Prostate gland (tissue), 2 donors: ENCODE measurements at regions not wholly inside any gene's neighbourhood (a gene's known extent, or its start where the extent isn't known, plus 50 kb on each side); places are given as distances from the start of the nearest gene placed in this dataset.

Experiments used
- DNase-seq: peaks from one replicate; pipeline ENCODE4 v3.0.0-alpha.2; 2019; ENCODE audit warnings: low spot score
- H3K27ac ChIP-seq, 2 donors: fragments of 200-600 bp; sonication (generic); 2 replicates each; pipeline ENCODE4 v1.5.1; 2017 to 2019
- H3K27me3 ChIP-seq: fragments of 200-600 bp; sonication (generic); replicated peaks from 2 replicates; pipeline ENCODE4 v1.5.1; 2019; ENCODE audit not compliant: insufficient read depth
- H3K36me3 ChIP-seq, 2 donors: fragments of 200-600 bp; sonication (generic); 1 replicate in 1 of 2; 2 replicates in 1 of 2; pipeline versions ENCODE4 v1.5.1 to v1.8.1; 2017 to 2019
- H3K4me1 ChIP-seq: fragments of 200-600 bp; sonication (generic); replicated peaks from 2 replicates; pipeline ENCODE4 v1.5.1; 2019
- H3K4me3 ChIP-seq, 2 donors: fragments of 200-600 bp; sonication (generic); 2 replicates each; pipeline ENCODE4 v1.5.1; 2017 to 2019
- H3K9me3 ChIP-seq: fragments of 200-600 bp; sonication (generic); 2 replicates; pipeline ENCODE4 v1.5.1; 2017
- CTCF ChIP-seq, 4 experiments: fragments of 200-600 bp in 2 of 4; fragments of 450-650 bp in 2 of 4; sonication (generic) in 2 of 4; IDR thresholded peaks; 1 replicate in 3 of 4; 2 replicates in 1 of 4; pipeline ENCODE4 v1.5.1; 2016 to 2019; ENCODE audit warnings: antibody characterized with exemption in 4 of 4, mild to moderate bottlenecking in 2 of 4, moderate library complexity in 2 of 4
- POLR2A ChIP-seq: fragments of 450-650 bp; IDR thresholded peaks from one replicate; pipeline ENCODE4 v1.6.1; 2016; ENCODE audit warnings: antibody characterized with exemption, mild to moderate bottlenecking
- POLR2AphosphoS5 ChIP-seq: sonication (generic); formaldehyde crosslinking; IDR thresholded peaks from one replicate; pipeline ENCODE4 v1.6.1; 2017; ENCODE audit warnings: antibody characterized with exemption
- WGBS: methylation state at CpG from one replicate; pipeline ENCODE4 v1.1.5; 2018; 5-methylcytosine and 5-hydroxymethylcytosine counted together
- intact Hi-C: fragments of 100-400 bp; cut with DNase I; formaldehyde crosslinking; loops from one replicate; pipeline ENCODE4 v1.14.2; 2022

GRCh38 chr13:76556627-76557026 lies 329.6 kb downstream of the KCTD12 start:
- Histone ChIP-seq H3K9me3 (no peaks in the 10 kb centered on the region), H3K4me3 (no peak overlapping the region), H3K27me3 (no peaks in the 10 kb centered on the region), H3K4me1 (no peaks in the 10 kb centered on the region), H3K27ac (no peak overlapping the region), H3K36me3 (no peaks in the 10 kb centered on the region)
- intact Hi-C loops, result no loop called here
- 20% methylated on average over 1 of the region's 1 CpG for WGBS
- no peak for TF ChIP-seq POLR2AphosphoS5
- TF ChIP-seq POLR2A, result no peak
- TF ChIP-seq CTCF (IDR thresholded peaks at IDR 0.05), result no peak
- DNase-seq, result no peak

GRCh38 chr13:76552807-76553206 lies 333.4 kb downstream of the KCTD12 start:
- DNase-seq, result no peak
- intact Hi-C loops, result no loop called here

DNA sequence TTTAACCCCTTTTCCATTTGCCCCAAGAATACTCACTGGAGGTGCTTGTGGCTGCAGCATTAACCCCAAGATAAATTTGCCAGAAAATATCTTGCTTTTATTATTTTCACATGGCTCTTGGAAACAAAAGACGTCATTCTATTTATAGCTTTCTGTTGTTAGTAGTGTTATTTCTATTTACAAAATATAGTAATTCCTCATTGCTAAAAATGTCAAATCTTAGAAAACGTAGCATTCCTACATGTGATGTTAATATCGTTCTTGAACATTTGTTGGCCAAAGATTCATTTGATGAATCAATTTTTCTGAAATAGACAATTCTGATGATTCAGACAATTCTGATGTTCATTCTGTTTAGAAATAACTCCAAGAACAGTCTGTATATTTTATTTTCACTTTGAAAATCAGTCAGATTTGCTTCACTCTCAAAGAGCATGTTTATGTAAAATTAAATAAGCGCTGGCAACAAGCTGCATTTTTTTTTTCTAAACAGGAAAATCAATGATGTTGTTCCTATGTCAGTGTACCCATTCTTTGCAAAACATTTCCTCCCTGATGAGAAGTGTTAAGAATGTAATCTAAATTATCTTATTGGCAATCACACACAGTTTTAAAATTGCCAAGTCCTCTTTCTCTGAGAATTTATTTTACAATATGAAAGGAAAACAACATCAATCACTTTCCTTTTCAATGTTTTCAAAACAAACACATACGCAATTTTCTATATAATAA lies 334.0 kb downstream of the KCTD12 start:
- H3K27ac ChIP-seq, result no peak overlapping the region
- no peaks in the 10 kb centered on the region for H3K36me3 ChIP-seq
- H3K4me3 ChIP-seq, result no peak overlapping the region
- no peaks in the 10 kb centered on the region for H3K9me3 ChIP-seq
- H3K4me1 ChIP-seq, result no peaks in the 10 kb centered on the region
- no peak for TF ChIP-seq CTCF (IDR thresholded peaks at IDR 0.05)
- no peak for TF ChIP-seq POLR2A
- no peak for TF ChIP-seq POLR2AphosphoS5
- intact Hi-C loops, result no loop called here
- no peak for DNase-seq
- H3K27me3 ChIP-seq, result no peaks in the 10 kb centered on the region
- whole genome bisulfite sequencing, result 64% methylated on average over 5 of the region's 5 CpGs

More at GRCh38 chr13:76552807-76553206, 333.4 kb downstream of the KCTD12 start:
- no peaks in the 10 kb centered on the region for H3K4me1 ChIP-seq
- H3K4me3 ChIP-seq, result no peak overlapping the region
- H3K27ac ChIP-seq, result no peak overlapping the region
- no peaks in the 10 kb centered on the region for H3K27me3 ChIP-seq
- TF ChIP-seq CTCF (IDR thresholded peaks at IDR 0.05) (no peak), POLR2A (no peak), POLR2AphosphoS5 (no peak)
- H3K36me3 ChIP-seq, result no peaks in the 10 kb centered on the region
- WGBS, result 60% methylated on average over 1 of the region's 1 CpG
- no peaks in the 10 kb centered on the region for H3K9me3 ChIP-seq

- DNase-seq, result no peak
- Histone ChIP-seq H3K27ac (no peak overlapping the region), H3K4me1 (no peaks in the 10 kb centered on the region), H3K36me3 (no peaks in the 10 kb centered on the region), H3K9me3 (no peaks in the 10 kb centered on the region), H3K27me3 (no peaks in the 10 kb centered on the region), H3K4me3 (no peak overlapping the region)
- no peak for TF ChIP-seq POLR2A
- no peak for TF ChIP-seq CTCF (IDR thresholded peaks at IDR 0.05)
- TF ChIP-seq POLR2AphosphoS5, result no peak
- intact Hi-C loops, result no loop called here
- WGBS, result 72% methylated on average over 4 of the region's 4 CpGs
Measured at GRCh38 chr13:76542176-76542575, 344.0 kb downstream of the KCTD12 start.

DNA sequence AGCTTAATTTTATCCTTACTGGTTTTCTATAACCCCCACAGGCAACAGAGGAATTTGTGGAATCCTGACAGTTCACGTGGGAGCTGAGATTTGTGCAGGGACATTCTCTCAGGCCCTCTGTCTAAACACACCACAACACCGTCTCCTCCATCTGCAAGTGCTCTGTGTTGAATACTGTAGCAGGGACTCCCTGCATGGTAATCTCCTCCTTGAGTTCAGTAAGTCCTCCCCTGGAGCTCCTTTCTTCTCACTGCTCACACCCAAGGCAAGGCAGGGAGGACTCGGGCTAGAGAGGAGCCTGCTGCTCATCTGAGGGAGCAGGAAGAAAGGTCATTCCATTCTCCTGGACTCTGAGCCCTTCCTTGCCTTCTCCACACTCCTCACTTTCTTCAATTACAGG lies 348.2 kb downstream of the KCTD12 start:
- Histone ChIP-seq H3K27me3 (no peaks in the 10 kb centered on the region), H3K36me3 (no peaks in the 10 kb centered on the region), H3K4me3 (no peak overlapping the region), H3K9me3 (no peaks in the 10 kb centered on the region), H3K27ac (no peak overlapping the region), H3K4me1 (no peaks in the 10 kb centered on the region)
- DNase-seq, result no peak
- intact Hi-C loops, result no loop called here
- WGBS, result 68% methylated on average over 3 of the region's 3 CpGs
- no peak for TF ChIP-seq POLR2AphosphoS5
- no peak for TF ChIP-seq POLR2A
- TF ChIP-seq CTCF (IDR thresholded peaks at IDR 0.05), result no peak
